ENCODE measurements at regions not wholly inside any gene's neighbourhood (a gene's known extent, or its start where the extent isn't known, plus 50 kb on each side); places are given as distances from the start of the nearest gene placed in this dataset.

- H3K9me3 Mint-ChIP-seq = peaks cover 1% of the 10 kb centered on the region
- ATAC-seq (ENCODE audit: poor library complexity) = no peak
- ChIA-PET CTCF (no interaction called here), POLR2A (no interaction called here)
- Histone ChIP-seq H3K4me3 (ENCODE audit: low read length) (no peak overlapping the region), H3K9me3 (ENCODE audit: control insufficient read depth in 1 of 2, insufficient read depth in 1 of 2, low read length in 2 of 2) (no peaks in the 10 kb centered on the region), H3K27me3 (ENCODE audit: control insufficient read depth in 1 of 2, insufficient read depth in 2 of 2, low read length in 2 of 2) (no peaks in the 10 kb centered on the region), H3K4me1 (ENCODE audit: insufficient read depth, low read length) (no peaks in the 10 kb centered on the region), H3K36me3 (ENCODE audit: insufficient read depth, low read length) (no peaks in the 10 kb centered on the region), H3K27ac (ENCODE audit: low read depth in 1 of 2, low read length in 2 of 2) (no peak overlapping the region)
- H3K4me1 Mint-ChIP-seq (ENCODE audit: low read depth) = no peaks in the 10 kb centered on the region
- intact Hi-C loops (cut with DNase I, micrococcal nuclease) = no loop called here
- no peak for DNase-seq
- no peak for TF ChIP-seq CTCF (IDR thresholded peaks at IDR 0.05)
- H3K4me3 Mint-ChIP-seq = no peak overlapping the region
- H3K36me3 Mint-ChIP-seq (ENCODE audit: low read depth) = no peaks in the 10 kb centered on the region
- H3K27ac Mint-ChIP-seq = no peak overlapping the region
- no peaks in the 10 kb centered on the region for H3K27me3 Mint-ChIP-seq
These were observed 466.1 kb downstream of the GPAT3 start for GRCh38 chr4:84001876-84002569.

GRCh38 chr4:83996254-83996653 is 460.3 kb downstream of the GPAT3 start:
- no peak for DNase-seq
- intact Hi-C loops (cut with DNase I, micrococcal nuclease) = no loop called here
- H3K36me3 ChIP-seq (ENCODE audit: insufficient read depth, low read length) = no peaks in the 10 kb centered on the region

GRCh38 chr4:83993774-83994173 is 457.9 kb downstream of the GPAT3 start:
- no peak overlapping the region for H3K27ac ChIP-seq (ENCODE audit: low read depth in 1 of 2, low read length in 2 of 2)
- ChIA-PET POLR2A (no interaction called here), CTCF (no interaction called here)
- no peak for DNase-seq
- Mint-ChIP-seq H3K4me3 (no peak overlapping the region), H3K9me3 (no peaks in the 10 kb centered on the region), H3K4me1 (ENCODE audit: low read depth) (no peaks in the 10 kb centered on the region), H3K27ac (no peak overlapping the region), H3K36me3 (ENCODE audit: low read depth) (no peaks in the 10 kb centered on the region), H3K27me3 (no peaks in the 10 kb centered on the region)
- ATAC-seq (ENCODE audit: poor library complexity) = no peak
- H3K4me1 ChIP-seq (ENCODE audit: insufficient read depth, low read length) = no peaks in the 10 kb centered on the region
- no peaks in the 10 kb centered on the region for H3K36me3 ChIP-seq (ENCODE audit: insufficient read depth, low read length)
- no peaks in the 10 kb centered on the region for H3K27me3 ChIP-seq (ENCODE audit: control insufficient read depth in 1 of 2, insufficient read depth in 2 of 2, low read length in 2 of 2)
- TF ChIP-seq CTCF (IDR thresholded peaks at IDR 0.05) = no peak
- no peak overlapping the region for H3K4me3 ChIP-seq (ENCODE audit: low read length)
- H3K9me3 ChIP-seq (ENCODE audit: control insufficient read depth in 1 of 2, insufficient read depth in 1 of 2, low read length in 2 of 2) = peaks cover 0 to 3% of the 10 kb centered on the region in 2 experiments
- intact Hi-C loops (cut with DNase I, micrococcal nuclease) = no loop called here

More at GRCh38 chr4:83996254-83996653, 460.3 kb downstream of the GPAT3 start:
- Mint-ChIP-seq H3K9me3 (no peaks in the 10 kb centered on the region), H3K4me3 (no peak overlapping the region), H3K27me3 (no peaks in the 10 kb centered on the region), H3K4me1 (ENCODE audit: low read depth) (no peaks in the 10 kb centered on the region), H3K27ac (no peak overlapping the region), H3K36me3 (ENCODE audit: low read depth) (no peaks in the 10 kb centered on the region)
- H3K4me1 ChIP-seq (ENCODE audit: insufficient read depth, low read length) = no peaks in the 10 kb centered on the region
- CTCF ChIA-PET = no interaction called here
- H3K9me3 ChIP-seq (ENCODE audit: control insufficient read depth in 1 of 2, insufficient read depth in 1 of 2, low read length in 2 of 2) = no peaks in the 10 kb centered on the region
- TF ChIP-seq CTCF (IDR thresholded peaks at IDR 0.05) = no peak
- POLR2A ChIA-PET = no interaction called here
- no peak overlapping the region for H3K4me3 ChIP-seq (ENCODE audit: low read length)
- no peak for ATAC-seq (ENCODE audit: poor library complexity)
- no peaks in the 10 kb centered on the region for H3K27me3 ChIP-seq (ENCODE audit: control insufficient read depth in 1 of 2, insufficient read depth in 2 of 2, low read length in 2 of 2)
- no peak overlapping the region for H3K27ac ChIP-seq (ENCODE audit: low read depth in 1 of 2, low read length in 2 of 2)
